HK-2 (cell line): ENCODE measurements at regions not wholly inside any gene's neighbourhood (a gene's known extent, or its start where the extent isn't known, plus 50 kb on each side); places are given as distances from the start of the nearest gene placed in this dataset.

Experiments used
- DNase-seq: peaks from one replicate; pipeline ENCODE4 v3.0.0-alpha.2; 2018; ENCODE audit not compliant: unreplicated experiment

- peak; percentile 46 for DNase-seq
These were observed 240.7 kb upstream of the TRAM1L1 start for GRCh38 chr4:117326091-117326490.

GRCh38 chr4:117327491-117327890 lies 242.1 kb upstream of the TRAM1L1 start:
- DNase-seq = no peak

GRCh38 chr4:117328333-117328732 lies 243.0 kb upstream of the TRAM1L1 start:
- no peak for DNase-seq

- DNase-seq = no peak
These were observed 246.4 kb upstream of the TRAM1L1 start for GRCh38 chr4:117331817-117332216.

- DNase-seq = no peak
These were observed 249.2 kb upstream of the TRAM1L1 start for GRCh38 chr4:117334451-117335188.

GRCh38 chr4:117357437-117357836 lies 272.1 kb upstream of the TRAM1L1 start:
- DNase-seq = no peak

- DNase-seq = no peak
These were observed 272.5 kb upstream of the TRAM1L1 start for GRCh38 chr4:117357866-117358265.

GRCh38 chr4:117370944-117371668 lies 285.7 kb upstream of the TRAM1L1 start:
- no peak for DNase-seq

GRCh38 chr4:117375101-117375500 lies 289.7 kb upstream of the TRAM1L1 start:
- DNase-seq = no peak

- DNase-seq = no peak
These were observed 291.3 kb upstream of the TRAM1L1 start for GRCh38 chr4:117376692-117377091.

- DNase-seq = no peak
These were observed 293.6 kb upstream of the TRAM1L1 start for GRCh38 chr4:117378942-117379341.

GRCh38 chr4:117383468-117383867 lies 298.1 kb upstream of the TRAM1L1 start:
- no peak for DNase-seq

GRCh38 chr4:117385526-117385925 lies 300.1 kb upstream of the TRAM1L1 start:
- no peak for DNase-seq

GRCh38 chr4:117387072-117387471 lies 301.7 kb upstream of the TRAM1L1 start:
- DNase-seq = no peak

GRCh38 chr4:117400039-117400835 lies 314.9 kb upstream of the TRAM1L1 start:
- DNase-seq = no peak

- no peak for DNase-seq
These were observed 327.3 kb upstream of the TRAM1L1 start for GRCh38 chr4:117412661-117413060.

GRCh38 chr4:117417856-117418255 lies 332.5 kb upstream of the TRAM1L1 start:
- DNase-seq = no peak

GRCh38 chr4:117420948-117421347 lies 335.6 kb upstream of the TRAM1L1 start:
- DNase-seq = no peak

- no peak for DNase-seq
These were observed 336.3 kb upstream of the TRAM1L1 start for GRCh38 chr4:117421706-117422105.

GRCh38 chr4:117422297-117422696 lies 336.9 kb upstream of the TRAM1L1 start:
- no peak for DNase-seq

GRCh38 chr4:117425636-117426035 lies 340.3 kb upstream of the TRAM1L1 start:
- DNase-seq = no peak

GRCh38 chr4:117428536-117428935 lies 343.2 kb upstream of the TRAM1L1 start:
- DNase-seq = no peak

- no peak for DNase-seq
These were observed 343.7 kb upstream of the TRAM1L1 start for GRCh38 chr4:117429061-117429460.
